HEK293 (cell line): ENCODE measurements at regions not wholly inside any gene's neighbourhood (a gene's known extent, or its start where the extent isn't known, plus 50 kb on each side); places are given as distances from the start of the nearest gene placed in this dataset.

Experiments
- CTCF ChIA-PET: fragments of 350-600 bp; formaldehyde crosslinking; extraction: SDS; loops from one replicate; lab custom pipeline; 2021; ENCODE audit warnings: antibody characterized with exemption; lab: Yijun Ruan, JAX
- POLR2A ChIA-PET: fragments of 300-600 bp; formaldehyde crosslinking; extraction: SDS; loops from one replicate; lab custom pipeline; 2020; ENCODE audit warnings: antibody characterized with exemption, inconsistent platforms; lab: Yijun Ruan, JAX
- H3K27ac ChIP-seq: fragments of 200-500 bp; sonication (Bioruptor generic); 2 replicates; pipeline ENCODE4 v1.5.1; 2014; ENCODE audit warnings: low read depth, low read length, control low read depth, inconsistent platforms; ENCODE audit errors: extremely low read depth
- H3K36me3 ChIP-seq, 2 experiments: fragments of 200-500 bp in 1 of 2; sonication (Bioruptor generic) in 1 of 2; 1 replicate in 1 of 2; 2 replicates in 1 of 2; pipeline ENCODE4 v1.5.1; 2014 to 2017; ENCODE audit warnings: inconsistent platforms in 2 of 2, low read length in 2 of 2; ENCODE audit not compliant: control insufficient read depth in 2 of 2, insufficient read depth in 1 of 2
- H3K4me1 ChIP-seq: fragments of 200-500 bp; sonication (Bioruptor generic); 2 replicates; pipeline ENCODE4 v1.5.1; 2014; ENCODE audit warnings: mild to moderate bottlenecking, low read length, inconsistent platforms; ENCODE audit not compliant: control insufficient read depth, insufficient read depth
- H3K4me3 ChIP-seq: 2 replicates; pipeline ENCODE4 v1.5.1; 2011; ENCODE audit warnings: low read depth, mild to moderate bottlenecking, control low read depth, low read length, moderate library complexity
- H3K9me3 ChIP-seq: fragments of 200-500 bp; sonication (Bioruptor generic); 2 replicates; pipeline ENCODE4 v1.5.1; 2014; ENCODE audit warnings: low read depth, low read length, inconsistent platforms; ENCODE audit not compliant: control insufficient read depth, insufficient read depth
- KLF1 ChIP-seq: fragments of 450-650 bp; formaldehyde crosslinking; IDR thresholded peaks from 2 replicates; pipeline ENCODE4 v1.5.1; 2016; ENCODE audit warnings: missing biosample characterization, missing genetic modification characterization
- ZNF10 ChIP-seq: fragments of 450-650 bp; formaldehyde crosslinking; IDR thresholded peaks from 2 replicates; pipeline ENCODE4 v1.5.1; 2017; ENCODE audit warnings: missing biosample characterization, missing genetic modification characterization
- ZNF335 ChIP-seq: fragments of 450-650 bp; formaldehyde crosslinking; conservative IDR thresholded peaks from 2 replicates; pipeline ENCODE4 v1.5.1; 2016; ENCODE audit warnings: missing biosample characterization, missing genetic modification characterization
- ZNF473 ChIP-seq: fragments of 450-650 bp; formaldehyde crosslinking; IDR thresholded peaks from 2 replicates; pipeline ENCODE4 v1.5.1; 2017; ENCODE audit warnings: missing biosample characterization, missing genetic modification characterization
- ZNF518A ChIP-seq: fragments of 450-650 bp; formaldehyde crosslinking; conservative IDR thresholded peaks from 2 replicates; pipeline ENCODE4 v1.5.1; 2016; ENCODE audit warnings: low read depth, missing biosample characterization, missing genetic modification characterization
- ZNF530 ChIP-seq: fragments of 450-650 bp; formaldehyde crosslinking; IDR thresholded peaks from 2 replicates; pipeline ENCODE4 v1.5.1; 2016; ENCODE audit warnings: low read depth, missing biosample characterization, missing genetic modification characterization
- ZNF561 ChIP-seq: fragments of 450-650 bp; IDR thresholded peaks from 2 replicates; pipeline ENCODE4 v1.5.1; 2018; ENCODE audit warnings: missing biosample characterization, missing genetic modification characterization, borderline replicate concordance
- ZNF621 ChIP-seq: fragments of 450-650 bp; formaldehyde crosslinking; IDR thresholded peaks from 2 replicates; pipeline ENCODE4 v1.5.1; 2017; ENCODE audit warnings: missing biosample characterization, missing genetic modification characterization
- TF ChIP-seq, protein P1 (sequence below): fragments of 450-650 bp; IDR thresholded peaks from 2 replicates; pipeline ENCODE4 v1.5.1; 2018; ENCODE audit warnings: missing biosample characterization, missing genetic modification characterization
- TF ChIP-seq, protein P2 (sequence below): fragments of 450-650 bp; formaldehyde crosslinking; IDR thresholded peaks from 2 replicates; pipeline ENCODE4 v1.5.1; 2016; ENCODE audit warnings: missing biosample characterization, missing genetic modification characterization, low read depth
- TF ChIP-seq, protein P3 (sequence below): fragments of 450-650 bp; formaldehyde crosslinking; IDR thresholded peaks from 2 replicates; pipeline ENCODE4 v1.5.1; 2016; ENCODE audit warnings: missing biosample characterization, missing genetic modification characterization
- TF ChIP-seq, protein P4 (sequence below): fragments of 450-650 bp; formaldehyde crosslinking; IDR thresholded peaks from 2 replicates; pipeline ENCODE4 v1.5.1; 2016; ENCODE audit warnings: missing biosample characterization, missing genetic modification characterization

- no peak for TF ChIP-seq ZNF518A (tag by site-specific recombination)
Observed at GRCh38 chr5:155921621-155922020, 405.3 kb upstream of the SGCD start (continued).

GRCh38 chr5:155923784-155924183 lies 403.2 kb upstream of the SGCD start:
- ChIA-PET CTCF (no interaction called here), POLR2A (no interaction called here)
- no peaks in the 10 kb centered on the region for H3K9me3 ChIP-seq
- no peaks in the 10 kb centered on the region for H3K36me3 ChIP-seq
- H3K4me1 ChIP-seq, result no peaks in the 10 kb centered on the region
- TF ChIP-seq ZNF561 (tag by site-specific recombination) (no peak), ZNF335 (tag by site-specific recombination) (no peak), ZNF10 (tag by site-specific recombination) (no peak), ZNF530 (no peak), ZNF473 (no peak)
- TF ChIP-seq, protein P1, sequence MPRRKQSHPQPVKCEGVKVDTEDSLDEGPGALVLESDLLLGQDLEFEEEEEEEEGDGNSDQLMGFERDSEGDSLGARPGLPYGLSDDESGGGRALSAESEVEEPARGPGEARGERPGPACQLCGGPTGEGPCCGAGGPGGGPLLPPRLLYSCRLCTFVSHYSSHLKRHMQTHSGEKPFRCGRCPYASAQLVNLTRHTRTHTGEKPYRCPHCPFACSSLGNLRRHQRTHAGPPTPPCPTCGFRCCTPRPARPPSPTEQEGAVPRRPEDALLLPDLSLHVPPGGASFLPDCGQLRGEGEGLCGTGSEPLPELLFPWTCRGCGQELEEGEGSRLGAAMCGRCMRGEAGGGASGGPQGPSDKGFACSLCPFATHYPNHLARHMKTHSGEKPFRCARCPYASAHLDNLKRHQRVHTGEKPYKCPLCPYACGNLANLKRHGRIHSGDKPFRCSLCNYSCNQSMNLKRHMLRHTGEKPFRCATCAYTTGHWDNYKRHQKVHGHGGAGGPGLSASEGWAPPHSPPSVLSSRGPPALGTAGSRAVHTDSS, result no peak
- TF ChIP-seq, protein P2, sequence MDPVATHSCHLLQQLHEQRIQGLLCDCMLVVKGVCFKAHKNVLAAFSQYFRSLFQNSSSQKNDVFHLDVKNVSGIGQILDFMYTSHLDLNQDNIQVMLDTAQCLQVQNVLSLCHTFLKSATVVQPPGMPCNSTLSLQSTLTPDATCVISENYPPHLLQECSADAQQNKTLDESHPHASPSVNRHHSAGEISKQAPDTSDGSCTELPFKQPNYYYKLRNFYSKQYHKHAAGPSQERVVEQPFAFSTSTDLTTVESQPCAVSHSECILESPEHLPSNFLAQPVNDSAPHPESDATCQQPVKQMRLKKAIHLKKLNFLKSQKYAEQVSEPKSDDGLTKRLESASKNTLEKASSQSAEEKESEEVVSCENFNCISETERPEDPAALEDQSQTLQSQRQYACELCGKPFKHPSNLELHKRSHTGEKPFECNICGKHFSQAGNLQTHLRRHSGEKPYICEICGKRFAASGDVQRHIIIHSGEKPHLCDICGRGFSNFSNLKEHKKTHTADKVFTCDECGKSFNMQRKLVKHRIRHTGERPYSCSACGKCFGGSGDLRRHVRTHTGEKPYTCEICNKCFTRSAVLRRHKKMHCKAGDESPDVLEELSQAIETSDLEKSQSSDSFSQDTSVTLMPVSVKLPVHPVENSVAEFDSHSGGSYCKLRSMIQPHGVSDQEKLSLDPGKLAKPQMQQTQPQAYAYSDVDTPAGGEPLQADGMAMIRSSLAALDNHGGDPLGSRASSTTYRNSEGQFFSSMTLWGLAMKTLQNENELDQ, result no peak
- TF ChIP-seq, protein P3, sequence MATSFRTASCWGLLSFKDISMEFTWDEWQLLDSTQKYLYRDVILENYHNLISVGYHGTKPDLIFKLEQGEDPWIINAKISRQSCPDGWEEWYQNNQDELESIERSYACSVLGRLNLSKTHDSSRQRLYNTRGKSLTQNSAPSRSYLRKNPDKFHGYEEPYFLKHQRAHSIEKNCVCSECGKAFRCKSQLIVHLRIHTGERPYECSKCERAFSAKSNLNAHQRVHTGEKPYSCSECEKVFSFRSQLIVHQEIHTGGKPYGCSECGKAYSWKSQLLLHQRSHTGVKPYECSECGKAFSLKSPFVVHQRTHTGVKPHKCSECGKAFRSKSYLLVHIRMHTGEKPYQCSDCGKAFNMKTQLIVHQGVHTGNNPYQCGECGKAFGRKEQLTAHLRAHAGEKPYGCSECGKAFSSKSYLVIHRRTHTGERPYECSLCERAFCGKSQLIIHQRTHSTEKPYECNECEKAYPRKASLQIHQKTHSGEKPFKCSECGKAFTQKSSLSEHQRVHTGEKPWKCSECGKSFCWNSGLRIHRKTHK (tag by site-specific recombination), result no peak
- H3K27ac ChIP-seq, result no peak overlapping the region
- H3K4me3 ChIP-seq, result no peak overlapping the region

DNA sequence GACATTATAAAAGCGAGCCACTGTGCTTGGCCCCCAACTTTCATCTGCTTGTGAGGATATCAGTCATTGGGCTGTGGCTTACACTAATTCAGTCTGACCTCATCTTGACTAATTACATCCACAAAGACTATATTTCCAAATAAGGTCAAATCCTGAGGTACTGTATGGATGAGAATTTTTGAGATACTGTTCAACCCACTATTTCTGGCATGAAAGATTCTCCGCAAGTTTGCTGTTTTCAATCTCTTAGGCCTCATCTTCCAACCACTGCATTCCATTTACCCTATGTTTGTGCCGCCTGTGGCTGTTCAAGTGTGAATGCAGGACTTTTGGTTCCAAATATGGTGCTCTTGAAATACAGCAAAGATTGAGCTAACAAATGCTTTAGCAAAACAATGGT lies 400.9 kb upstream of the SGCD start:
- Histone ChIP-seq H3K27ac (no peak overlapping the region), H3K4me1 (no peaks in the 10 kb centered on the region), H3K9me3 (no peaks in the 10 kb centered on the region), H3K36me3 (no peaks in the 10 kb centered on the region), H3K4me3 (no peak overlapping the region)
- TF ChIP-seq KLF1 (tag by site-specific recombination) (no peak), ZNF621 (tag by site-specific recombination) (no peak)
- TF ChIP-seq, protein P4, sequence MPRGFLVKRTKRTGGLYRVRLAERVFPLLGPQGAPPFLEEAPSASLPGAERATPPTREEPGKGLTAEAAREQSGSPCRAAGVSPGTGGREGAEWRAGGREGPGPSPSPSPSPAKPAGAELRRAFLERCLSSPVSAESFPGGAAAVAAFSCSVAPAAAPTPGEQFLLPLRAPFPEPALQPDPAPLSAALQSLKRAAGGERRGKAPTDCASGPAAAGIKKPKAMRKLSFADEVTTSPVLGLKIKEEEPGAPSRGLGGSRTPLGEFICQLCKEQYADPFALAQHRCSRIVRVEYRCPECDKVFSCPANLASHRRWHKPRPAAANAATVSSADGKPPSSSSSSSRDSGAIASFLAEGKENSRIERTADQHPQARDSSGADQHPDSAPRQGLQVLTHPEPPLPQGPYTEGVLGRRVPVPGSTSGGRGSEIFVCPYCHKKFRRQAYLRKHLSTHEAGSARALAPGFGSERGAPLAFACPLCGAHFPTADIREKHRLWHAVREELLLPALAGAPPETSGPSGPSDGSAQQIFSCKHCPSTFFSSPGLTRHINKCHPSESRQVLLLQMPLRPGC (tag by site-specific recombination), result no peak
- POLR2A ChIA-PET, result no interaction called here
- CTCF ChIA-PET, result no interaction called here
